ENCODE measurements at regions not wholly inside any gene's neighbourhood (a gene's known extent, or its start where the extent isn't known, plus 50 kb on each side); places are given as distances from the start of the nearest gene placed in this dataset.
A peak's percentile ranks its signal among the peaks of the same experiment; 100 is the strongest.

GRCh38 chr1:110752941-110753725 lies 78.4 kb upstream of the KCNA3 start:
- Histone ChIP-seq H3K36me3 (no peaks in the 10 kb centered on the region), H3K27me3 (no peaks in the 10 kb centered on the region), H3K4me3 (no peak overlapping the region), H3K4me1 (ENCODE audit: insufficient read depth) (no peaks in the 10 kb centered on the region), H3K27ac (no peak overlapping the region), H3K9me3 (no peaks in the 10 kb centered on the region)
- no peak for TF ChIP-seq EP300 (IDR thresholded peaks at IDR 0.05)
- no peak for TF ChIP-seq CTCF (IDR thresholded peaks at IDR 0.05)
- no peak for TF ChIP-seq POLR2A (IDR thresholded peaks at IDR 0.05)
- intact Hi-C loops (cut with DNase I): no loop called here
- no peak for DNase-seq
- WGBS, 3 donors: 88 to 89% (median 88%) methylated on average over 23 of the region's 23 CpGs

GRCh38 chr1:110750562-110750961 lies 75.8 kb upstream of the KCNA3 start:
- Histone ChIP-seq H3K27ac (no peak overlapping the region), H3K9me3 (no peaks in the 10 kb centered on the region), H3K27me3 (no peaks in the 10 kb centered on the region), H3K4me1 (ENCODE audit: insufficient read depth) (no peaks in the 10 kb centered on the region), H3K4me3 (no peak overlapping the region), H3K36me3 (no peaks in the 10 kb centered on the region)
- no peak for DNase-seq
- TF ChIP-seq EP300 (IDR thresholded peaks at IDR 0.05) (no peak), POLR2A (IDR thresholded peaks at IDR 0.05) (no peak), CTCF (IDR thresholded peaks at IDR 0.05) (no peak)
- intact Hi-C loops (cut with DNase I): no loop called here
- 15 to 27% (median 17%) methylated on average over 3 of the region's 3 CpGs for WGBS, 3 donors

- Histone ChIP-seq H3K27ac (no peak overlapping the region), H3K4me3 (no peak overlapping the region), H3K27me3 (no peaks in the 10 kb centered on the region), H3K4me1 (ENCODE audit: insufficient read depth) (no peaks in the 10 kb centered on the region), H3K36me3 (no peaks in the 10 kb centered on the region), H3K9me3 (no peaks in the 10 kb centered on the region)
- TF ChIP-seq POLR2A (IDR thresholded peaks at IDR 0.05): no peak
- no peak for TF ChIP-seq EP300 (IDR thresholded peaks at IDR 0.05)
- no peak for TF ChIP-seq CTCF (IDR thresholded peaks at IDR 0.05)
- 39 to 52% (median 43%) methylated on average over 4 of the region's 4 CpGs for WGBS, 3 donors
- DNase-seq: no peak
- intact Hi-C loops (cut with DNase I): no loop called here
Observed at GRCh38 chr1:110749960-110750359, 75.2 kb upstream of the KCNA3 start.

- no peak for TF ChIP-seq POLR2A (IDR thresholded peaks at IDR 0.05)
- no peak for TF ChIP-seq CTCF (IDR thresholded peaks at IDR 0.05)
- no peak for TF ChIP-seq EP300 (IDR thresholded peaks at IDR 0.05)
- Histone ChIP-seq H3K27ac (no peak overlapping the region), H3K36me3 (no peaks in the 10 kb centered on the region), H3K4me1 (ENCODE audit: insufficient read depth) (no peaks in the 10 kb centered on the region), H3K4me3 (no peak overlapping the region), H3K9me3 (no peaks in the 10 kb centered on the region), H3K27me3 (no peaks in the 10 kb centered on the region)
- DNase-seq: peak in 4 of 5 donors; percentile 12 to 40 (median 32)
- WGBS, 3 donors: 17 to 22% (median 18%) methylated on average over 10 of the region's 10 CpGs
- intact Hi-C loops (cut with DNase I): no loop called here
Observed at GRCh38 chr1:110746644-110747259, 72.0 kb upstream of the KCNA3 start.
